GM04504 (cell line): ENCODE measurements at regions not wholly inside any gene's neighbourhood (a gene's known extent, or its start where the extent isn't known, plus 50 kb on each side); places are given as distances from the start of the nearest gene placed in this dataset.
"Not testable (repeated sequence)": the region's sequence is repeated elsewhere in the genome, so short reads cannot be mapped to it uniquely, and the experiment has no call there.

Source experiments
- DNase-seq: peaks from one replicate; pipeline ENCODE4 v3.0.0-alpha.2; 2012; ENCODE audit warnings: low read depth

GRCh38 chr18:40365526-40365925 lies 1589.5 kb upstream of the PIK3C3 start:
- no peak for DNase-seq

DNA sequence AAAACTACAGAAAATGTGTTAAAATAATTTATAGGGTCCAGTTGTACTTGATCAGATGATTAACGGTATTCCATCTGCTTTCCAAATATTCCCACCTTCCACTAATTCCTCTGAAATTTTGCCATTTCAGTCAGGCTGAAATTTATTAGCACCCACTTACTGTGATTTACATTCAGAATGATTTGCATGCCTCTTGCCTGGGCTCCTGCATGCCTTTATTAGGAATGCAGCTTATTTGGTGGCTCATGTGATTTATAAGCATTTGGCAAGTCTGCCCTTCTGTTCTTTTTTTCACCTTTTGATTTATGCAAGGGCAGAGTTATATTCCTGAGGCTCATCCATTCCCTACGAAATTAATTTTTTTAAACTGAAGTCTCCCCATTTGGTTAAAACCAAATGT lies 1594.5 kb upstream of the PIK3C3 start:
- DNase-seq: no peak

DNA sequence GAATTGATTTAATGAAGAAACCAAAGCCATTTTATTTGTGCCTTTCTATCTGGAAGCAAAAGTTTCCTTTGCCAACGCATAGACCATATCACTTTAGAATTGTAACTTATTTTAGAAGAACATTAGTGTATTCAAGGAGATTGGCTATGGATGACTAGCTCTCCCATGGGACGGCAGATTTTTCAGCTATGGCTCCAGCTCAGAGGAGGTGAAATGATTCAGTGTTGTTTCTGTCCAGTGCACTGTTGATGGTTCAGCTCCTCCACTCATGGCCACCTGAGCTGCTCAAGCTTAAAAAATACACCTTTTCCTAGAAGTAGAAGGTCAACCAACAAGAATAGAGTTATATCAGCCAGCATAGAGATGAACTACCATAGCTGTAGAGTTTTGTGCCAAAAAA lies 1597.5 kb upstream of the PIK3C3 start:
- DNase-seq: no peak

GRCh38 chr18:40356168-40356567 lies 1598.9 kb upstream of the PIK3C3 start:
- no peak for DNase-seq

DNA sequence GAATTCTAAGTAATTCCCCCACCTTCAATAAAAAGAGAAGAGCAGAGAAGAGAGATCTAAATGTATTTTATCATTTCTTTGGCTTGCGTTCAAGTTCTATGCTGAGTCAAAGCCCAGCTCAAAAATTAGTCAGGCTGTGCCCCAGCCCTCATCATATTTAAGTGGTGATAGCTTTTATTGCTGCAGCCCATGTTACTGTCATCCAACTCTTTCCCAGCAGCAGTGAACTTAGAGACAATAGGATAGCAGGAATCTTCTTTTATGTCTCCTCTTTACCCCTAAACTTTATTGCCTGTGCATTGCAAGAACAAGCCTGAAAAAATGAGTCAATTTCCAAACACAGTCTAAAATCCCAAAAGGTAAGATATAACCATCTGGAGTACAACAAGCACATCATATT lies 1599.3 kb upstream of the PIK3C3 start:
- peak; percentile 68 for DNase-seq

DNA sequence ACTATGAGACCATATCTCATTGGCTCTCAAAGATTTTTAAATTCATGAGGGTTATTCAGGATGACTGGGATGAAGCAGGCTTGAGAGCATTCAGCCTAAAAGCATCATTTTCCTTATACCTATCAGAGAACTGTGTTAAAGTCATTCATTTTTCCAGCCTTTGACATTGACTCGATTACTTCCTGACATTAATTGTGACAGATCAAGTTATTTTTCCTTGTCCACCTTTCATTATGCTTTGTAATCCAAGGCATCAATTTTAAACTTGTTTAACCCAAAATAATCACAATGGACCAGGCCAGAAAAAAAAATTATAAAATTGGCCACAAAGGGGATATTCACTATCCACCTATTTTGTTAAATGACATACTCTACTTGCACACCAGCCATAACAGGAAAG lies 1606.8 kb upstream of the PIK3C3 start:
- DNase-seq: no peak

- no peak for DNase-seq
Measured at GRCh38 chr18:40347261-40347660, 1607.8 kb upstream of the PIK3C3 start.

DNA sequence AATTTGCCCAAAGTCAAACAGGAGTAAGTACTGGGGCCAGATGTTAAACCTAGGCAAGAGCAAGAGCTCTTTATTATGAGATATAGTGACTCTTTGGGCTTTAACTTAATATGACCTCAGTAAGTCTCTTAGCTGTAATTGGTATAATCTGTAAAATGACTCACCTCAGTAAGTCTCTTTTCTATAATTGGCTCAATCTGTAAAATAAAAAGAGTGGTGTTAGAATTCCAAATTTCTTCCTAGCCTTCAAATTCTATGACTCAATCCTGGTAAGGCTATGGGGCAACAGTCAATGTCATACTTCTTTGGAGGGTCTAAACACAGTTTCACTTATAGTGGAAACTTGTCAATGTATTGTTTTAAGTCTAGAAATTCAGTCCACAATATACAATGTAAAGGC lies 1608.9 kb upstream of the PIK3C3 start:
- DNase-seq: peak; percentile 6

DNA sequence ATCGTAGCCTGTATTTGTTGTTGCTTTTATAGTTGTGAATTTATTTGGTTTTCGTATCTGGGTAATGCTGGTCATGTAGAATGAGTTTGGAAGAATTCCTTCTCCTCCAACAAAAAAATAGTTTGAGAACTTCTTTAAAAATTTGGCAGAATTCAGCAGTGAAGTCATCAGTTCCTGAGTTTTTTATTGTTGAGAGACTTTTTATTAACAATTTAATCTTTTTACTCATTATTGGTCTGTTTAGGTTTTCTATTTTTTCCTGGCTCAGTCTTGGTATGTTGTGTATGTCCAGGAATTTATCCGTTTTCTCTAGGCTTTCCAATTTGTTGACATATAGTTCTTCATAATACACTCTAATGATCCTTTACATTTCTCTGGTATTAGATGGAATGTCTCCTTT lies 1613.3 kb upstream of the PIK3C3 start:
- no peak for DNase-seq

GRCh38 chr18:40338284-40338683 lies 1616.8 kb upstream of the PIK3C3 start:
- DNase-seq: no peak

- no peak for DNase-seq
Measured at GRCh38 chr18:40326985-40327384, 1628.0 kb upstream of the PIK3C3 start.

GRCh38 chr18:40325988-40326387 lies 1629.0 kb upstream of the PIK3C3 start:
- no peak for DNase-seq

GRCh38 chr18:40314199-40314598 lies 1640.8 kb upstream of the PIK3C3 start:
- no peak for DNase-seq

DNA sequence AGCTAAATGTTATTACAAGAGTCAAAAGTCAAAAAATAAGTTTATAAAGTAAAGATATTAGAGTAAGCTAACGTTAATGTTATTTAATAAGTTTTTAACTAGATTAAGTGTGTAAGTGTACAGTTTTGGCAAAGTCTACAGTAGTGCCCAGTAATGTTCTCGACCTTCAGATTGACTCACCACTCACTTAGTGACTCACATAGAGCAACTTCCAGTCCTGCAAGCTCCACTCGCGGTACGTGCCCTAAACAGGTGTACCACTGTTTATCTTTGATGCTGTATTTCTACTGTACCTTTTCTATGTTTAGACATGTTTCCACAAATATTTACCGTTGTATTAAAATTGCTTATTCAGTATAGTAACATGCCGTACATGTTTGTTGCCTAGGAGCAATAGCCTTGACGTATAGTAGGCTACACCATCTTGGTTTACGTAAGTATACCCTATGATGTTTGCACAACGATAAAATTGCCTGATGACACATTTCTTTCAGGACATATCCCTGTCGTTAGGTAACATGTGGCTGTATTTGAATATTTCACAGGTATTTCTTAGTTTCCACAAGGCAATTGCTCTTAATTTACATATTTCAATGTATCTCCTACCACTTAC lies 1641.9 kb upstream of the PIK3C3 start:
- no peak for DNase-seq

DNA sequence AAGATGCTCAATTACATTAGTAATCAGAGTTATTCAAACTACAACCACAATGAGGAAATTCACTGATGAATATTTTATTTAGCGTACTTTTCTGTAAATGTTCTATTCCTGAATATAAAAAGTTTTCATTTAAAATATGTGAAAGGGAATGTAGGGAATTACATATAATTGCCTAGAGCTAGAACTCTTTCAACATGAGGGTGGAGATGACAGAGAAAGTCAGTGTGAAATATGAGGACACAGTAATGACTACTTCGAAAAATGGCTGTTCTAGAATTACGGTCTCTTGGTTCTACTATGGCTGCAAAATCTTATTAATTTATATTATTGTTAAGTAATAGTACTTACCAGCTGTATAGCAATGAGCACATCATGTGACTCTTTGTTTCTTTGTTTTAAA lies 1647.4 kb upstream of the PIK3C3 start:
- no peak for DNase-seq

DNA sequence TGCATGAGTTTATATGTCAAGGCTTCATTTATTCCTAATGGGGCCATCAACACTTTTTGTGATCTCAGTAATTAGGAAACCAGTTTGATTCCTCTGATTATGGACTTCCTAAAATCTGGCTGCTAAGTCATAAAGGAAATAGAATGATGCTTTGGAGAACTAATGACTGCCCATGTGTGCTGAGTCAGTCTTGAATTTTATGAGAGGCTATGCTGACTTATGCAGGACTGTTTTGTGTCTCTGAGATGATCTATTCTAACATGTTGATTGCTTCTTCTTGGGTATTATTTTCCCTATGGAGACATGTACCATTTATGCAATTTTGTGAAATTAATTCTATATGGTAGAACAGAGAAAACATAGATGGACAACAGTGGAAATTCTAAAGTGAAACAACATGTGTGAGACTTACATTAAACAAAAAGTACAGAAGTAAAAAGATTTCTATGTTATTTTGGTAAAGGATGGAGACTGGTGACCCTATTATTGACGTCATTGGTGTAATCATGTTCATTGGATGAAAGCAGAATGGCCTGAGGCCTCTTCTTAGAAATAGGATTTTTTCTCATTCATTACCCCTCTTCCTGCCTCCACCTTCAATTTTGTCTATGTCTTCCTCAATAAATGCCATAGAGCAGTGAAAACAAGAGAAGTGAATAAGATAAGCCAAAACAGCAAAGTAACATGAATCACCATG lies 1658.2 kb upstream of the PIK3C3 start:
- peak; percentile 0 for DNase-seq

- DNase-seq: no peak
Measured at GRCh38 chr18:40292985-40293710, 1661.9 kb upstream of the PIK3C3 start.

DNA sequence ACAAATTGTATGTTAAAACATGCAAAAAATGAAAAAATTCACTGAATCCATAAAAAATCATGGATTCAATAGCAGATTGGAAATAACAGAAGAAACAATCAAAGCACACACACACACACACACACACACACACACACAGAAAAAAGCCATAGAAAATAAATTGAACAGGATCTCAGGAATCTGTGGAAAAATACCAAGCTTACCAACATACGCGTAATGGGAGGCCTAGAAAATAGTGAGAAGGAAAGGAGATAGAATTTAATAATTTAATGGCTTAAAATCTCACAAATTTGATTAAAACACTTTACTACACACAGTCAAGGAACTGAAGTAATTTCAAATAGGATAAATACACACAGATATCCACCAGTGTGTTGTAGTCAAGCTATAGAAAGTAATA lies 1671.5 kb upstream of the PIK3C3 start:
- no peak for DNase-seq

GRCh38 chr18:40281356-40281755 lies 1673.7 kb upstream of the PIK3C3 start:
- not testable (repeated sequence) for DNase-seq

DNA sequence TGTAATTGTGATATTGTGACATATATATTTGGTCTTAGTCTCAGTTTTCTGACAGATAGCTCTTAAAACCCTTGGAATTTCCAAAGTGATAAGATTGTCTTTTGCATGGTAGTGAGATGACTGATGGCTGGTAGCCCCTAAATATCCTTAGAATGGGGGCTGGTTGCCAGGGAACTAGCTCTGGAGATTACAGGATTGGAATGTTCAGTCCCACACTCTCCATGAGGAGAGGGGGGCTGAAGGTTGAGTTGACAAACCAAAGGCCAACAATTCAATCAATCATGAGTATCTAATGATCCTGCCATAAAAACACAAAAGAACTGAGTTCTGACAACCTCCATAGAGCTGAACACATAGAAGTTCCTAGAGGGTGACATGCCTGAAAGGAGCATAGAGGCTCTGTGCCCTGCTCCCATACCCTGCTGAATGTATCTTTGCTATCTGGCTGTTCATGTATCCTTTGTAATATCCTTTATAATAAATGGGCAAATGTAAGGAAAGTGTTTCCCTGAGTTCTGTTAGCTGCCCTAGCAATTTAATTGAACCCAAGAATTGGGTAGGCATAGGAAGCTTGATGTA lies 1680.3 kb upstream of the PIK3C3 start:
- DNase-seq: no peak

- DNase-seq: no peak
Measured at GRCh38 chr18:40272630-40273231, 1682.3 kb upstream of the PIK3C3 start.

DNA sequence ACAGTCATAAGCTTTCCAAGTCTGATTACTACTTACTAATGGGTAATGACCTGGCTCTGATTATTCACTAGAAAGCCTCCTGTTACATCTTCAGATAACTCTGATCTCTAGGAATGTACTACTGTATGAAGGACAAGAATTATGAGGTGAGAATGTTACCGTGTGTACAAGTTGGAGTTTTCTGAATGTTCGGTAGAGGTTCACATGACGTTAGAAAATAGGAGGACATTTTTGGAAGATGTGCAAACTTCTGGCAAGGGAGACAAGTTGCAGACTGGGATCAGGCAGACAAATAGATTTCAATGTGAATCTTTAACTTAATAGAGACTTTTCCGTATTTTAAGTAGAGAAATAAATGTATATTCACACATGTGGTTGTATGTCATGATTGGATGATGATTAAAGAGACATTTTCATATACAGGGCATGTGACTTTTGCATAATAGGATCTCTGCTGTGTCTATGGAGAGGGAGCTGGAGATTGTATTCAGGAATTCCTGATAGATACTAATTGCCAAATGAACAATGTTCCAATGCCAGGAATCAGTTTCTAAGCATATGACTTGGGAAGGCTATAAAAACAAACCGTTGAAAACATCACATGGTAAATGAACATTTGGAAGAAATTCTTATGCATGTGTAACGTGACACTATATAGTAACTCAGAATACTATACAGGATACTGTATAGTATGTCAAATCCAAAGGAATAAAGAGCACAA lies 1695.8 kb upstream of the PIK3C3 start:
- DNase-seq: no peak
